ENCODE measurements at regions not wholly inside any gene's neighbourhood (a gene's known extent, or its start where the extent isn't known, plus 50 kb on each side); places are given as distances from the start of the nearest gene placed in this dataset.

- no peaks in the 10 kb centered on the region for H3K27me3 Mint-ChIP-seq (ENCODE audit: low read depth)
- TF ChIP-seq GRHL2 (CRISPR knock-in tag; IDR thresholded peaks at IDR 0.05; ENCODE audit: insufficient replicate concordance, severe bottlenecking) = no peak
- TF ChIP-seq ZNF263 (CRISPR knock-in tag; IDR thresholded peaks at IDR 0.05; ENCODE audit: low read depth) = no peak
- TF ChIP-seq FOXP4 (CRISPR knock-in tag; IDR thresholded peaks at IDR 0.05) = no peak
- TF ChIP-seq ZNF281 (CRISPR knock-in tag; IDR thresholded peaks at IDR 0.05) = no peak
- TF ChIP-seq TP53 (CRISPR knock-in tag; IDR thresholded peaks at IDR 0.05) = no peak
- TF ChIP-seq FOXK1 (CRISPR knock-in tag; IDR thresholded peaks at IDR 0.05) = no peak
- TF ChIP-seq AR (CRISPR knock-in tag; IDR thresholded peaks at IDR 0.05) = no peak
- TF ChIP-seq ARID4B (CRISPR knock-in tag; IDR thresholded peaks at IDR 0.05; ENCODE audit: borderline replicate concordance) = no peak
- no peak for TF ChIP-seq ZMAT4 (CRISPR knock-in tag; IDR thresholded peaks at IDR 0.05)
- TF ChIP-seq IRF1 (CRISPR knock-in tag; IDR thresholded peaks at IDR 0.05) = no peak
- TF ChIP-seq ATF2 (CRISPR knock-in tag; IDR thresholded peaks at IDR 0.05; ENCODE audit: borderline replicate concordance, low read depth) = no peak
- TF ChIP-seq SMAD4 (CRISPR knock-in tag; IDR thresholded peaks at IDR 0.05) = no peak
- no peak for TF ChIP-seq PREB (CRISPR knock-in tag; IDR thresholded peaks at IDR 0.05; ENCODE audit: borderline replicate concordance)
- no peak for TF ChIP-seq MLX (CRISPR knock-in tag; IDR thresholded peaks at IDR 0.05)
- no peak for TF ChIP-seq OVOL2 (CRISPR knock-in tag; IDR thresholded peaks at IDR 0.05; ENCODE audit: borderline replicate concordance)
- no peak for TF ChIP-seq ZNF232 (CRISPR knock-in tag; IDR thresholded peaks at IDR 0.05)
- no peak for TF ChIP-seq GABPB1 (CRISPR knock-in tag; IDR thresholded peaks at IDR 0.05)
- no peak for TF ChIP-seq ETV6 (CRISPR knock-in tag; IDR thresholded peaks at IDR 0.05)
- TF ChIP-seq ATF1 (CRISPR knock-in tag; IDR thresholded peaks at IDR 0.05) = no peak
- H3K36me3 Mint-ChIP-seq = no peaks in the 10 kb centered on the region
- no peak overlapping the region for H3K27ac Mint-ChIP-seq
- ChIA-PET CTCF (no interaction called here), POLR2A (no interaction called here)
- DNase-seq (ENCODE audit: low spot score) (no peak), ATAC-seq (no peak)
- H3K4me1 Mint-ChIP-seq = no peaks in the 10 kb centered on the region
- H3K9me3 Mint-ChIP-seq = peaks cover 3% of the 10 kb centered on the region; the same call in 1 of the 2 replicates
- no peak overlapping the region for H3K4me3 Mint-ChIP-seq
Measured at GRCh38 chr3:137349557-137350348, 392.0 kb downstream of the IL20RB start.

All from WTC11 (cell line).